GM19240 (cell line): ENCODE measurements at regions not wholly inside any gene's neighbourhood (a gene's known extent, or its start where the extent isn't known, plus 50 kb on each side); places are given as distances from the start of the nearest gene placed in this dataset.

Experiments
- DNase-seq: peaks from one replicate; pipeline ENCODE4 v3.0.0; 2011; ENCODE audit warnings: low spot score; ENCODE audit not compliant: insufficient read length

DNA sequence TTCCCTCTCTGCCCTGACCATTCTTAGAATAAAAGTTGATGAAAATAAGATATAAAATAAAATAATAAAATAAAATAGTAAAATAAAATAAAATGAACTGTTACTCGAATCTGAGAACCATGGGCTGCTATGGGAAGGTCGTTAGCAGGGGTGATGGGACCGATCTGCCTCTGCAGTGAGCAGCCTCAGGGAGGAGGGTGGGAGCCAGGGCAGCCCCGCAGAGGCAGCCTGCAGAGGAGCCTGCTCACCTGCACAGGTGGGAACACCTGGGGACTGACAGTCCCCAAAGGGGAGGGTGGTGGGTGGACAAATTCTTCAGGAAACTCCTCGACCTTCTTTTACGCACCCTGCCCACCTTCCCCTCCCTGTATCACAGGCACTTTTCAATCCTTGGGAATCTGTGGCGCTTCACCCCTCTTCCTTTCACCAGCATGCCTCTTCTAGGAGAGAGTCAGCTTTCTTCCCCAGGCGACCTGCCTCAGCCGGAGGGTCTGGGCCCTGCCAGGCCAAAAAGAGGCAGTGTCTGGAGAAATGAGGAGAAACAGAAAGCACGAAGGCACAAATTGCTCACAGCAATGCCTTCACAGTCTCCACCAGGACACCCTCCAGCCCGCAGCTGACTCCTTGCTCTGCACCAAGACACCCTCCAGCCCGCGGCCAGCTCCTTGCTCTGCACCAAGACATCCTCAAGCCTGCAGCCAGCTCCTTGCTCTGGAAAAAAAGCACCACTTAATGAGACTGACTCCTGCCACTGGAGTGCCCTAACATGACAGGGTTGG, 368.4 kb upstream of the SHH start:
- no peak for DNase-seq

DNA sequence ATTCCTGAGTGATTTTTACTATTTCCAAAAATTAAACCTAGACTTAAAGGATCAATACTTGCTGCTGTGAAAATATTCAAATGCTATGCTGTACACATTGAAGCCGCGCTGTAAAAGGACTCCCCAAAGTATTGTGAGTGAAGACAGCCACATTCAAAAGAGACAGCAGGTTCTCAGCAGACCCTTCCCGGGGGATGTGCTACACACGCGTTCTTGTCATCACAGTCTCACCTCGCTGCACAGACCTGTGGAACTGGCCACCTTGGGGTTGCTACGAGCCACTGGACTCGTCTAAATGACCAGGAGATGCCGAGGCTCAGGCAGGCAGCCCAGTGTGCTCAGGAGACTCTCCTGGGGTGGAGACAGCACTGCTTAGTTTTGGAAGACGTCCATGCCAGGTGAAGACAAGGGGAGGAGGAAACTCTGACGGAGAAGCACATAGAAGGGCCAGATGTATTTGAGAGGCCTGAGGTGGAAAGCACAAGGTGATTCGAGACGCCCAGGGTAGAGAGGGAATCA, 367.7 kb upstream of the SHH start:
- DNase-seq: no peak

DNA sequence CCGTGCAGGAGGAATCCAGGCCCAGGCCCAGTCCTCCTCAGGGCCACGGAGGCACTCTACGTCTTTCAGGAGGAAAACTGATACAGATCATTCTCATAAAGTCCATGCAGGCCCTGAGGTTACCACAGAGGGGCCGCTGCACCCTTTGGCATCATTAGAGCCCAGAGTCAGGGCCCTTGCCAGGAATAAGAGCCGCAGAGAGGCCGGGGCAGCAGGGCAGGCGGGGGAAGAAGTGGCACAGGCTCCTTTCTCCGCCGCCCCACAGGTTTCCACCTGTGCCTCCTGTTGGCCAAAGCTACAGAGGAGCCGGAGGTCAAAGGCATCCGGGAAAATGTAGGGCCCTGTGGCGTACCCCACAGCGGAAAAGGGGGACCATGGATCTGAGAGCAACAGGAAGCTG, 366.6 kb upstream of the SHH start:
- no peak for DNase-seq

DNA sequence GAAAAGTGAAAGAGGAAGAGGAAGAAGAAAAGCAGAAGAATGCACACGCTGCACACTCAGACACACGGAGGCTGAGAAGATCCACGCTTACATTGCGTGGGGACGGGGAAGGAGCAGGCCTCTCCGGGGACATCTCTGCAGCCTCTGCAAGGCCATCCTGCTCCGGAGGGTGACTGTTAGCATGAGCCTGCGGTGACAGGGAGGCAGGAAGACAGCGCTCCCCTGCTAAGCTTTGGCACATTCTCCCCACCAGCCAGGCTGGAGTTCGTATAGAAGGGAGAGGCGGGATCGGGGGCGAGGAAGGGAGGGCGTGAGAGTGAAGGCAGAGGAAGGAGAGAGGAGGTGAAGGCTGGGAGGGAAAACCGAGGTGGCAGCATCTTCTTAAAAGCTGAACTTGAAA, 366.0 kb upstream of the SHH start:
- DNase-seq: no peak

DNA sequence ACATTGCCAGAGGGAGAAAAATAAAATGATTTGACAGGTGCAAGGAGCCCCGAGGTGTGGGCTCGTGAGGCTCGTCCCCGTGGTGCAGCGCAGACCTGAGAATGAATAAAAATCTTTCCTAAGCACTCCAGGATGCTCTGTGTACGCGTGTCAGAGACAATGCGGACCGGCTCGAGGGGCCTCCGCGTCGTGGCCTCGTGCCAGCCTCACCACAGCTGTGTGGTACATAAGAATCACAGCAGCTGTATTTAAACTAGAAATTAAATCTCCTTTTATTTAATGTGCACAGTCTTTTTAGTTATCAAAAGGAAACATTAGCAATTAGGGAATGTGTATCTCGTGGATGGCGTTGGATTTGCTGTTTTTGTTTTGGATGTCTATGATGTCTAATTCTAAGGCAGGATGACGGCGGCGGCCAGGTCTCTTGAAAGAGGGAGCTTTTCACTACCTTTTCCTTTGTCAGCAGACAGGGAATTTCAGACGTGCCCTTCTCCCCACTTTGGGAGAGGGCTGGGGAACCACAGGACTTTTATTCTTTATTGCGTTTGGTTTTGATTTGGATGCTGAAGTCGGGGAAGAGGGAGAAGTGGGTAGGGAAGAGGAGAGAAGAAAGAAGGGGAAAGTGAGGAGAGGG, 365.3 kb upstream of the SHH start:
- no peak for DNase-seq

DNA sequence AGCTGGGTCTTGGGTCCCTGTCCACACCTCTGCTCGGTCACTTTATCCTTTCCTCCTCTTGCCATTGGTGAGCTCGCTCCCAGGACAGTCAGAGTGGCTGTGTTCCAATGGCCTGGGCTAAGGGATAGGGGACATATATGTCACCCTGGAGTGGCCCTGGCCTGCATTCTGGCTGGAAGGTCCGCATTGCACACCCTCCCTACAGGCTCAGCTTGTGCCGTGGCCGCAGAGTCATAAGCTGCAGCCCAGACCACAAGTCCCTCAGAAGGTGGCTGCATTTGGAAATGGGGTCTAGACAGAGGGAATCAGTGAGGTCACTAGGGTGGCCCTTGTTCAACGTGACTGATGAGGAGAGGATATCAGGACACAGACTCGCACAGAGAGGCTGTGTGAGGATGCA, 363.8 kb upstream of the SHH start:
- DNase-seq: no peak

DNA sequence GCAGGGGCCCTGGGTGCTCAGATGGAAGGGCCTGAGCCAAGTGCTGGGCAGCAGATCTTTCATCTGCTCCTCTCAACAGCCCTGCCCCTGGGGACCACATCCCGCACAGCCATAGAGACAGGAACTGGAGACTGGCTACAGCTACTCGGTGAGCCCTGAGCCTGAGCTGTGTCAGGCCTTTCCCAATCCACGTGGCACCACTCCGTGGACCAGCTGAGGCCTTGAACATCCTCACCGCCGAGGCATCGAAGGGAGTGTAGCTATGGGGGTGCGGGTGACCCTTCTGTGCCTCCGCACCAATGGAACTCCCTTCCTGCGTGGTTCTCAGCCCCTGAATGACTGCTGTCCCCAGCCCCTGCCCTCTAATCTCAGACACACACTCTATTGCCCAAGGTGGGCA, 362.7 kb upstream of the SHH start:
- DNase-seq: no peak

DNA sequence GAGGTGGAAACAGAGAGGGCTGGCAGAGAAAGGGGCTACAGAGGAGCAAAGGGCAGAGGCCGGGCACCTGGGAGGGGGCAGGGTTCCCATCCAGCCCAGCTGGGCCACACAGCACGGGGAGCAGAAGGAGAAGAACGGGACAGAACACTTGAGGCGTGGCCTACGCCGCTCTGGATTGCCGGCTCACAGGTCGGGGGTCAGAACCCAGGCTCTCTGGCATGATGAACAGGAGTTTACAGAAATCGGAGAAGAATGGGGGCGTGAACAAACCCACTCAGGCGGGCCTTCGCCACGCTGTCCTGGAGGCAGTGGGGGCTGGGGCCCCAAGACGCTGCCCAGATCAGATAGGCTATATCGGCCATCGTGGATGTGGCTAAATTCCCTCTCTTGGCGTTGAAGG, 362.2 kb upstream of the SHH start:
- DNase-seq: no peak

DNA sequence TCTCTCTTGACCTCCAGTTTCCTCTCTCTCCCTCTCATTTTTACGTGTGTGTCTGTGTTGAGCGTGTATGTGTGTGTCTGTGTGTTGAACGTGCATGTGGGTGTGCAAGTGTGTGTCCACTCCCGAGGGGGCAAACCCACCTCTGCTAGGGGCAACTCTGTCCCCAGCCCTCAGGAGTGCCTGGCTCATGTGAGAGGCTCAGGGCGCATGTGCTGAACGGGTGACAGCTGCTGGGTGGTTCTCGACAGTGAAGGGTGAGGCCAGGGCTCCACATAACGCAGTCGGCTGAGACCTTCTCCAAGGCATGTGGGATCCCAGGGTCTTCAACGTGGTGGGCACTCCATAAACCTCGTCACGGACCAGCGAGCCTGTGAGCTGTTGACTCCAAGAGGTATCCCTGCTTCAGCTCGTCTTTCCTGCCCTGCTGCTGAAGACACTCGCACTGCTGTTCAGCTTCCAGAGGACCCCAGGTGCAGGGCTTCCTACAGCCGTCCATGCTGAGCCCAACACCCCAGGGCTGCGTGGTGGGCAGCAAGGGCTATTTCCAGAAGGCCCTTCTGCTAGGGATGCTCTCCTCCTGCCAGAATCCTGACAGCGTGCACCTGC, 361.6 kb upstream of the SHH start:
- no peak for DNase-seq

DNA sequence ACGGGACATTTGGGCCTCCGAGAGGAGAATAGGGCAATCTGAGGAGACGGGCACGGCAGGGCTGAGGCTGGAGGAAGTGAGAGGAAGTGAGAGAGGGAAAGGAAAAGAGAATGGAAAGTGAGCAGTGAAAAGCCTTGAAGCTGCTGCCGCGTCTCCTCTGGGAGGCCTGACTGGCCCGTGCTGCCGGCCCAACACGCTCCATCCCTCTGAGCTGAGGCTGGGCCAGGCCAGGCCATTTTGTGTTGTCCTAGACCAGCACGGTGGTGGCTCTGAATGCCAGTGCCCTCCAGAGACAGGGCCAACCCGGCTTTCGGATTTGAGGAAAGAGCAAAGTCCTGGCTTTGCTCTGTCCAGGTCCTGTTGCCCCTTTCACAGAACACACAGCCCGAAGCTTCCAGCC, 361.1 kb upstream of the SHH start:
- DNase-seq: no peak

DNA sequence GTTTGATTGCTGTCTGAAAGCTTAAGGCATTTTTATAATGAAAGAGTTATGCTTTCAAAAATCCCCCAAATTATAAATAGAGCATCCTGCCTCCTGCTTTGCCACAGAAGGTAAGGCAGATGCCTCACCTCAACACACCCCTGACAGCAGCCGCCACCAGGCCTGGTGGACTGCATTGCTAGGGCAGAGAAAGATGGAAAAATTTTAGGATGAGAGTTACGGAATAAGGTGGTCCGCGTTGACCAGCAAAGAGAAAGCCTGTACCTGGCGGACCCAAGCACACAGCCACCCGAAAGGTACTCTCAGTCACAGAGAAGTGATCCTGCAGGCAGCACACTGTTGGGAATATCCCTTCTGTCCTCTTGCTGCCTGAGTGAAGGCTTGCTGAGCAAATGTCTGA, 360.4 kb upstream of the SHH start:
- DNase-seq: no peak

DNA sequence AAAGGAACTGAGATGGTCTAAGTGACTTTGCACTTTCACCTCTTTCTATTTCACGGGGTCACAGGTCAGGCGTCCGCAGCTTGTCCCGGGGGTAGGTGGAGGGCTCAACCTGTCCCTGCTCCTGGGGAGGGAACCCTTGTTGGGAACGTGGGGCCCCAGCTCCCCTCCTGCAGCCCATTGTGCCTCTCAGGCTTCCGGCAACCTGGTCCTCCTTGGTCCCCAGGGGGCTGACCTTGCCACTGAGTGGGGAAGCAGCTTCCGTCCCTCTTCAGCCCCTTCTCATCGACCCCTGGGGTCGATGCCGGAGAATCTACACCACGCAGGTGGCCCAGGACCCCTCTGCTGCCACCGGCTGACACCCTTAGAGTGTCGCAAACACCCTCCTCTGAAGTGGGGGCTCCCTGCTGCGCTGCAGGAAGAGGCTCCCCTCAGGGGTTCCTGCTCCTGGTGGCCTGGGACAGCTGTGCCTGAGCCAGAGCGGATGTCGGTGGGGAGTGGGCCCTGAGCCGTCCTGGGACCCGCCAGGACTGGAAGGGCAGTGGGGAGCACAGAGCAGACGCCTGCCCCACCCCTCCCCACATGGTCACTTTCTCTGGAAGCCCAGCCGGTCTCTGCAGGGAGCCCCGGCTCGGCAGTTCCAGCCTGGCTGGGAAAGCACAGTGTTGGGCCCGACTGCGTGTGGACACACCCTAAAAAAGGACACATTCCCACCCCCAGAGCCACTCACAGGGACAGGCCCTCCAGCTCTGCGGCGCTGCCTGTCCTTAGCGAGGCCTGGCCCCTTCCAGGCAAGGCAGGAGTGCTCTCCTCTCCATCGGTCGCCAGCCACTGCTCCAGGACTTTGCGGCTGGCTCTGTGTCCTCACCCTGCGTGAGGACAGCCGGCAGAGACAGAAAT, 357.5 kb upstream of the SHH start:
- DNase-seq: no peak

DNA sequence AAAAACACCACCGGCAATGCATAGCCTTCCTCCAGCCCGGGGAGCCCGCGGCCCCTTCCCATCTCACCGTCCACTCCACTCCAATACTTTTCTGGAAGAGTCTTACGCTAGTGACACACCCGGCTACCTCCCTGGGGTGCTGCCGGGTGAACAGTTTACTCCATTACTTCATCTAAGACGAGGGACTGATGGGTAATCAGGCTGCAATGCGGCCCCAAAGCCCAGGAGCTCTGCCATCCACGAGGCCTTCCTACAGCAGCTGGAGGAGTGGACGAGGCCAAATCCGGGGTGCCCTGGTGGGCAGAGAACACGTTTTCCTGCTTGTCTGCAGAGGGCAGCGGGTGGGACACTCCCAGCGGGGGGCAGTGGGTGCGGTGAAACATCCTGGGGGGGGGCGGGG, 356.2 kb upstream of the SHH start:
- no peak for DNase-seq

DNA sequence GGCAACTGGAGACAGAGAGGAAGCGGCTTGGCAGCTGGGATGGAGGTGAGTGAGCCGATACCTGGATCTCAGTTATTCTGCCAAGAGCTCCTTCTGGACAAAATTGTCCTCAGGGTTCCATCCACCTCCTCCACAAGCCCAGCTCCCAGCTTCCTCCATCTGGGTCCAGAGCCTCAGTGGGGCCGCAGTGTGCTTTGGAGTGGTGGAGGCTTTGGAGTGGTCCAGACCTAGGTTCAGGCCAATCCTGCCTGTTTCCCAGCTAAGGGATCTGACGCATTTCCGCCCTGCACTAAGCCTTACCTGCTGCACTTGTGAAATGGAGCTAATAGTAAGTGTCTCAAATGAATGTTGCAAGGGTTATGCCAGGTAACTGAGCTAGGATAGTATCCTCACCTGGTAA, 355.7 kb upstream of the SHH start:
- no peak for DNase-seq

DNA sequence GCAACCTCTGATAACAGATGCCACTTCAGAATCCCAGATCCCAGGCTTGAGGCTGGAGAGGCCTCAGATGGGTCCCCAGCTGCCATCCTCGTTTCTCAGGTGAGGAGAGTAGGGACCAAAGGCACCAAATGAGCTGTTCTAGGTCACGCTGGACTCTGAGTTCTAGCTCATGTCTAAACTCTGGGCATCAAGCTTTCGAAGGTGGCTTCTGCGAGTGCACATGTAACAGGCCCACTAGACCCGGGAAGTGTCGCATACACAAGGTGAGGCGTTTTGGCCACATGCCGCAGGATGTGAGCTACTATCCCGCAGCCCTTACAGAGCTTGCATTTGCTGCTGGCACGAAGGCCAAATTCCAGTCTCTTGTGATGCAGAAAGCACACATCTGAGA, 355.1 kb upstream of the SHH start:
- DNase-seq: no peak

DNA sequence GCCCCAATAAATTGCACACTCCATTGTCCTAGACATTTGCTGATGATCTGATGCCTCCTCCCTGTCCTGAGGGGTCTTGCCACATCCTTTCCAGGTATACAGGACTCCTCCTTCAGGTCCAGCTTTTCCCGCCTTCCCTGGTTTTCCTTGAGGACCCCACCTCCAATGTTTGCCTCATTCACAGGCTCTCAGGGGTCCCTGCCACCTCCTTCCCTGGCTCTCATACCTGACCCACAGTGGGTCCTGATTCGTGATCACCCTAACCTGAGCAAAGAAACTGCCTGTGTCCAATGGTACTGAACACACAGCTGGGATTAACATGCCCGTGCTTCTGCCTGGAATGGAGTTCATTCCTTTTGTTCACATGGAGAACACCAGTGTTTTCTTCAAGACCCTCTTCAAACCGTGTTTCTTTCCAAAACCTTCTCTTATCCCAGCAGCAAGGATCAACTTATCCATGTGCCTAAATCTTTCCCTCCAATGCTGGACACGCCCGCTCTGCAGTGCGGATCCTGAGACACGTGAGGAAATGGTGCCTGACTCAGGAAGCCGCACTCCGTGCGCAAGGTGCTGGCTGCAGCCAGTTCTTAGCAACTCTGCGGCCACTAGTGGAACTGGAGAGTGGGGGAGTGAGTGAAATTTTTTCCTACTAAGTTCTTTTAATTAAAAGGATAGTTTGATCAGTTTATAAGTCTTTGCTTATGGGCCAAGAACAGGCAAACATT, 354.6 kb upstream of the SHH start:
- DNase-seq: no peak

DNA sequence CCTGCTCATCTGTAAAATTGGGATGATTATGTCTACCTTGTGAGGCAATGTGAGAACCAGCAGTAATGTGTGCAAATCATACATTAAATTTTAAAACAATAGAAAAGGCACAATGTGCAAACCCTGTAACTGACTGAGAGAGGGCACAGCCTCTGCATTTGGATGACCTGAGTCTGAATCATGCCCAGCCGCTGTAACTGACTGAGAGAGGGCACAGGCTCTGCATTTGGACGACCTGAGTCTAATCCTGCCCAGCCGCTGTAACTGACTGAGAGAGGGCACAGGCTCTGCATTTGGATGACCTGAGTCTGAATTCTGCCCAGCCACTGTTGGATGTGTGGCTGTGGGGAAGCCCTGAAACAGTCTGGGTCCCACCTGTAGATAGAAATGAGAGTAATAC, 351.5 kb upstream of the SHH start:
- DNase-seq: no peak

DNA sequence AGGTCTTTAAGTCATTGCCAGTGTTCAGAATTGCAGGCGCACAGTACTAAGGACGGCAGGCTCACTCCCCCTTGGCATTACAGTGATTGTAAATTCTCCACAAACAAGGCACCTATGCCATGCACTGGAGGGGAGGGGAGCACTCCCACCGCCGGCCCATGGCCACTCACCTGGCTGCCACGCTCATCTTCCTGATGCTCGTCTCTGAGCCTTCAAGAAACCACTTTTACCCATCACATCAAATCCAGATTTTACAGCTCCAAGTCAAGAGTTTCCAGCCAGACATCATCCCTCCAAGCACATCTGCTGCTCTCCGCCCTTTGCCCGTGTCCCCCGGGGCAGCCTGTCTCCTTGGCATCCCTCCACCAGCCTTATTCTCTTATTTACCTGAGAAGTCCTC, 350.2 kb upstream of the SHH start:
- DNase-seq: no peak

DNA sequence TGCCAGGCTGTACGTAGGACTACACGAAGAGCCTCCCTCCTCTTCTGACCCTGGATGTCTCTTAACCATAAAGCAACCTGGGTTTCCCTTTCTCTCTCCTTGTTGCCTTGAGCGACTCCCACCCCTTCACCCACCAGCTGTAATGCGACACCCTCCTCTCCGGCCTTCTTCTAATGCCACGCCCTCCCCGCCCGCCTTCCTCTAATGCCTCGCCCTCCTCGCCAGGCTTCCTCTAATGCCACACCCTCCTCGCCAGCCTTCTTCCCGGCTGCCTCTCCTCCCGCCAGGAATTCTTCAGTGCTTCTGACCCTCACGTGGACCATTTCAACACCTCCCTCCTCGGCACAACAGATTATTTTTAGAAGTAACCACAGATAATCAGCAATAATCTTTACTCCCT, 348.5 kb upstream of the SHH start:
- no peak for DNase-seq

DNA sequence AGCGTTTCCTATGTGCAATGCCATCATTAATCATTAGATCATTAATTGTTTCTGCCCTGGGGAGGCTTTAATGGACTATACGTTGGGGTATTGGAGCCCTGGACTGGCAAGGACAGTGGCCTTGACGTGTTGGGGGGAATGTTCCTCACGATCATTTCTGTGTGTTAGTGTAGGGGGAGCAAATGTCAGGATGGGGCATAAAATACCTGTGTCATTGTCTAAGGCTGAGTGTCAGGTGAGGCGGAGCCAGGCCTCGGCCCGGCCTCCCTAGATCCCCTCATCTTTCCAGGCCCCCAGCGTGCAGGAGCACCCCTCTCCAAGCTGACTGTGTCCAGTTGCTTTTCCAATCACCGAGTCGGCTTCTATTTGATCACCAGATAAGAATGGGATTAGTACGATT, 346.4 kb upstream of the SHH start:
- no peak for DNase-seq

DNA sequence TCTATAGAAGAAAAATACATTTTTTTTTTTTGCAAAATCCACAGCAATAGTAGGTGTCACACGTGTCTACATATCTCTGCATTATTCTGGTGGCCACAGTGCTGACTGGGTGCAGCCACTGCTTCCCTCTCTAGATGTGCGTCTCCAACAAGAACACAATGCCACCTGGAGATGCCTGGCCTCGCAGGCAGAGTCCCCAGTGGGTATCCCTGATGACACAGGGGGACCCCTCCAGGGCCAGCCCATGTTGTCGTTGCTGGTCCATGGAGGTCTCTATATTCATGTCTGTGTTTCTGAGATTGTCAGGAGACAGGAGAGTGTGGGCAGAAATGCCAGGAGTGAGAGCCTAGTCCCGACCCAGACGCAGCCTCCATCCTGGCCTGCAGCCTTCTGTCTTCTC, 345.9 kb upstream of the SHH start:
- no peak for DNase-seq
